ENCODE measurements at regions not wholly inside any gene's neighbourhood (a gene's known extent, or its start where the extent isn't known, plus 50 kb on each side); places are given as distances from the start of the nearest gene placed in this dataset.

- 67% methylated on average over 1 of the region's 1 CpG for WGBS
- Histone ChIP-seq H3K4me3 (no peak overlapping the region), H3K27ac (no peak overlapping the region)
Measured at GRCh38 chr1:82466891-82467290, 666.2 kb downstream of the ADGRL2 start.

DNA sequence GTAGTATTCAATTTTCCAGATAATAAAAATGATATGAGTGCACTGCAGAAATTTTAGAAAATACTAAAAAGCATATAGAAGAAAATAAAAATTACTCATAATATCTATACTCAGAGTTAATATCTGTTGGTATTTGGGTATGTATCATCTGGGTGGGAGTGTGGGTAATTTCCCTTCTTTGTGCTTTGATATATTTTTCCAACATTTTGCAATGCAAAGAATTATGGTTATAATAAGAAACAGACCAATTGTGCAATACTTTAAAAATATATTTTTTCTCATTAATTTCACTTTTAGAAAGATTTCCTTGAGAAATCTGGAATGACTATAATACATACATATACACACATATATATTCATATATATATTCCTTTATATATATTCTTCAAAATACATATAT lies 665.7 kb downstream of the ADGRL2 start:
- H3K36me3 ChIP-seq = no peaks in the 10 kb centered on the region
- H3K27ac ChIP-seq = no peak overlapping the region
- DNase-seq (ENCODE audit: low spot score in 2 of 2) = no peak
- no peaks in the 10 kb centered on the region for H3K27me3 ChIP-seq
- no peaks in the 10 kb centered on the region for H3K9me3 ChIP-seq
- H3K4me3 ChIP-seq = no peak overlapping the region
- TF ChIP-seq EP300 (IDR thresholded peaks at IDR 0.05) (no peak), POLR2A (IDR thresholded peaks at IDR 0.05) (no peak), POLR2AphosphoS5 (IDR thresholded peaks at IDR 0.05) (no peak)
- TF ChIP-seq, protein P1, sequence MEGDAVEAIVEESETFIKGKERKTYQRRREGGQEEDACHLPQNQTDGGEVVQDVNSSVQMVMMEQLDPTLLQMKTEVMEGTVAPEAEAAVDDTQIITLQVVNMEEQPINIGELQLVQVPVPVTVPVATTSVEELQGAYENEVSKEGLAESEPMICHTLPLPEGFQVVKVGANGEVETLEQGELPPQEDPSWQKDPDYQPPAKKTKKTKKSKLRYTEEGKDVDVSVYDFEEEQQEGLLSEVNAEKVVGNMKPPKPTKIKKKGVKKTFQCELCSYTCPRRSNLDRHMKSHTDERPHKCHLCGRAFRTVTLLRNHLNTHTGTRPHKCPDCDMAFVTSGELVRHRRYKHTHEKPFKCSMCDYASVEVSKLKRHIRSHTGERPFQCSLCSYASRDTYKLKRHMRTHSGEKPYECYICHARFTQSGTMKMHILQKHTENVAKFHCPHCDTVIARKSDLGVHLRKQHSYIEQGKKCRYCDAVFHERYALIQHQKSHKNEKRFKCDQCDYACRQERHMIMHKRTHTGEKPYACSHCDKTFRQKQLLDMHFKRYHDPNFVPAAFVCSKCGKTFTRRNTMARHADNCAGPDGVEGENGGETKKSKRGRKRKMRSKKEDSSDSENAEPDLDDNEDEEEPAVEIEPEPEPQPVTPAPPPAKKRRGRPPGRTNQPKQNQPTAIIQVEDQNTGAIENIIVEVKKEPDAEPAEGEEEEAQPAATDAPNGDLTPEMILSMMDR (IDR thresholded peaks at IDR 0.05) = no peak
- H3K4me1 ChIP-seq = peaks cover 18% of the 10 kb centered on the region

More at GRCh38 chr1:82466891-82467290, 666.2 kb downstream of the ADGRL2 start:
- DNase-seq (ENCODE audit: low spot score in 2 of 2) = no peak
- Histone ChIP-seq H3K9me3 (no peaks in the 10 kb centered on the region), H3K4me1 (peaks cover 18% of the 10 kb centered on the region), H3K36me3 (no peaks in the 10 kb centered on the region), H3K27me3 (no peaks in the 10 kb centered on the region)
- no peak for TF ChIP-seq EP300 (IDR thresholded peaks at IDR 0.05)
- TF ChIP-seq, protein P1 (IDR thresholded peaks at IDR 0.05) = no peak
- TF ChIP-seq POLR2A (IDR thresholded peaks at IDR 0.05) = no peak
- no peak for TF ChIP-seq POLR2AphosphoS5 (IDR thresholded peaks at IDR 0.05)

DNA sequence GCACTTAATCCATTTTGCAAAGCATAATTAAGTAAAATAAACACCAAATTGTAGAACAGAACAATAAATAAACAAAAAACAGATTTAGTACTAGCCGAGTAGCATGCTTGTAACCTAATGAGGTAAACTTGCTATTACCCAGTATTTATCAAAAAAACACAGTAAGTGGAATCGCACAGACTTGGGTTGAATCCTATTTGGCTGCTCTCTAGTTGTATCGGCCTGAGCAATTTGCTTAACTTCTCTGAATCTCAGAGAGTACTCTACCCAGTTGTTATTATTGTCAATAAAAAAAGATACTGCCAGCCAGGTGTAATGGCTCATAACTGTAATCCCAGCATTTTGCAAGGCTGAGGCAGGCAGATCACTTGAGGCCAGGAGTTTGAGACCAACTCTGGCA lies 664.3 kb downstream of the ADGRL2 start:
- no peak overlapping the region for H3K27ac ChIP-seq
- H3K27me3 ChIP-seq = no peaks in the 10 kb centered on the region
- no peak for DNase-seq (ENCODE audit: low spot score in 2 of 2)
- WGBS = 54% methylated on average over 3 of the region's 3 CpGs
- no peaks in the 10 kb centered on the region for H3K36me3 ChIP-seq
- H3K4me3 ChIP-seq = no peak overlapping the region
- no peaks in the 10 kb centered on the region for H3K9me3 ChIP-seq
- TF ChIP-seq, protein P1 (IDR thresholded peaks at IDR 0.05) = no peak
- no peak for TF ChIP-seq POLR2A (IDR thresholded peaks at IDR 0.05)
- no peak for TF ChIP-seq POLR2AphosphoS5 (IDR thresholded peaks at IDR 0.05)
- no peak for TF ChIP-seq EP300 (IDR thresholded peaks at IDR 0.05)
- peaks cover 18% of the 10 kb centered on the region for H3K4me1 ChIP-seq

GRCh38 chr1:82464362-82465001 lies 663.7 kb downstream of the ADGRL2 start:
- Histone ChIP-seq H3K36me3 (no peaks in the 10 kb centered on the region), H3K27me3 (no peaks in the 10 kb centered on the region), H3K4me1 (peaks cover 18% of the 10 kb centered on the region), H3K9me3 (no peaks in the 10 kb centered on the region), H3K4me3 (no peak overlapping the region), H3K27ac (no peak overlapping the region)
- TF ChIP-seq, protein P1 (IDR thresholded peaks at IDR 0.05) = no peak
- no peak for TF ChIP-seq EP300 (IDR thresholded peaks at IDR 0.05)
- TF ChIP-seq POLR2A (IDR thresholded peaks at IDR 0.05) = no peak
- no peak for TF ChIP-seq POLR2AphosphoS5 (IDR thresholded peaks at IDR 0.05)
- WGBS = 37% methylated on average over 3 of the region's 3 CpGs
- DNase-seq (ENCODE audit: low spot score in 2 of 2) = no peak

GRCh38 chr1:82463951-82464350 lies 663.2 kb downstream of the ADGRL2 start:
- 77% methylated on average over 1 of the region's 1 CpG for WGBS
- H3K27ac ChIP-seq = no peak overlapping the region
- no peaks in the 10 kb centered on the region for H3K36me3 ChIP-seq
- DNase-seq (ENCODE audit: low spot score in 2 of 2) = no peak
- no peak overlapping the region for H3K4me3 ChIP-seq
- no peaks in the 10 kb centered on the region for H3K27me3 ChIP-seq
- peaks cover 18% of the 10 kb centered on the region for H3K4me1 ChIP-seq
- no peaks in the 10 kb centered on the region for H3K9me3 ChIP-seq
- no peak for TF ChIP-seq POLR2A (IDR thresholded peaks at IDR 0.05)
- no peak for TF ChIP-seq EP300 (IDR thresholded peaks at IDR 0.05)
- TF ChIP-seq POLR2AphosphoS5 (IDR thresholded peaks at IDR 0.05) = no peak
- TF ChIP-seq, protein P1 (IDR thresholded peaks at IDR 0.05) = no peak

All from suprapubic skin (tissue), 4 donors.